SK-N-SH (cell line): ENCODE measurements at regions not wholly inside any gene's neighbourhood (a gene's known extent, or its start where the extent isn't known, plus 50 kb on each side); places are given as distances from the start of the nearest gene placed in this dataset.

Source experiments
- CTCF ChIA-PET: fragments of 300-600, 350-600 bp; formaldehyde crosslinking; extraction: SDS; loops from one replicate; lab custom pipeline; 2021; lab: Yijun Ruan, JAX
- POLR2A ChIA-PET: fragments of 350-600 bp; sonication (Branson Sonifier 250); formaldehyde crosslinking; extraction: SDS; loops from one replicate; lab custom pipeline; 2020; ENCODE audit warnings: antibody characterized with exemption, inconsistent platforms; lab: Yijun Ruan, JAX
- DNase-seq: peaks from one replicate; pipeline ENCODE4 v3.0.0; 2012
- H2AFZ ChIP-seq: fragments of 200-600 bp; sonication (generic); 2 replicates; pipeline ENCODE4 v1.8.1; 2016; ENCODE audit warnings: antibody characterized with exemption, mild to moderate bottlenecking, low read depth
- H3F3A ChIP-seq: fragments of 200-600 bp; sonication (generic); replicated peaks from 2 replicates; pipeline ENCODE3; 2016; ENCODE audit warnings: antibody characterized with exemption, mild to moderate bottlenecking; ENCODE audit not compliant: insufficient read depth
- H3K27ac ChIP-seq, 2 experiments: fragments of 200-500 bp in 1 of 2; fragments of 200-600 bp in 1 of 2; sonication (Bioruptor generic) in 1 of 2; sonication (generic), shearing (Covaris generic) in 1 of 2; 2 replicates each; pipeline versions ENCODE4 v1.5.1 to v1.6.1; 2014 to 2016; ENCODE audit warnings: low read depth in 2 of 2, inconsistent platforms in 1 of 2, low read length in 1 of 2, mild to moderate bottlenecking in 1 of 2, mixed read lengths in 1 of 2
- H3K27me3 ChIP-seq: fragments of 200-600 bp; sonication (generic), shearing (Covaris generic); 2 replicates; pipeline ENCODE4 v1.6.1; 2016; ENCODE audit warnings: mixed run types; ENCODE audit not compliant: insufficient read depth
- H3K36me3 ChIP-seq, 2 experiments: fragments of 200-500 bp in 1 of 2; fragments of 200-600 bp in 1 of 2; sonication (Bioruptor generic) in 1 of 2; sonication (generic) in 1 of 2; replicated peaks in 1 of 2; 2 replicates each; pipeline versions ENCODE3 to v1.5.1; 2014 to 2016; ENCODE audit warnings: low read length in 1 of 2, mild to moderate bottlenecking in 1 of 2; ENCODE audit not compliant: insufficient read depth in 2 of 2, control insufficient read depth in 1 of 2
- H3K4me1 ChIP-seq, 2 experiments: fragments of 200-500 bp in 1 of 2; fragments of 200-600 bp in 1 of 2; sonication (Bioruptor generic) in 1 of 2; sonication (generic), shearing (Covaris generic) in 1 of 2; 2 replicates each; pipeline versions ENCODE4 v1.5.1 to v1.6.1; 2014 to 2016; ENCODE audit warnings: low read depth in 1 of 2, low read length in 1 of 2, mixed run types in 1 of 2; ENCODE audit not compliant: insufficient read depth in 2 of 2, control insufficient read depth in 1 of 2
- H3K4me2 ChIP-seq: fragments of 200-600 bp; sonication (generic), shearing (Covaris generic); 2 replicates; pipeline ENCODE4 v1.6.1; 2017; ENCODE audit warnings: mixed run types
- H3K4me3 ChIP-seq, 2 experiments: fragments of 200-500 bp in 1 of 2; fragments of 200-600 bp in 1 of 2; sonication (Bioruptor generic) in 1 of 2; sonication (generic), shearing (Covaris generic) in 1 of 2; 2 replicates each; pipeline versions ENCODE4 v1.5.1 to v1.8.1; 2014 to 2016; ENCODE audit warnings: low read depth in 2 of 2, inconsistent platforms in 1 of 2, low read length in 1 of 2, mild to moderate bottlenecking in 1 of 2, mixed read lengths in 1 of 2, moderate library complexity in 1 of 2
- H3K79me2 ChIP-seq: fragments of 200-600 bp; sonication (generic); 2 replicates; pipeline ENCODE4 v1.8.1; 2017; ENCODE audit warnings: mild to moderate bottlenecking; ENCODE audit not compliant: insufficient read depth
- H3K9ac ChIP-seq: fragments of 200-600 bp; sonication (generic); 2 replicates; pipeline ENCODE4 v1.6.1; 2017; ENCODE audit warnings: mixed run types
- H3K9me2 ChIP-seq: fragments of 200-600 bp; sonication (generic); 2 replicates; pipeline ENCODE4 v1.6.1; 2017; ENCODE audit warnings: mixed run types
- H3K9me3 ChIP-seq: fragments of 200-600 bp; sonication (generic); 2 replicates; pipeline ENCODE4 v1.6.1; 2017; ENCODE audit warnings: mixed run types, mild to moderate bottlenecking, moderate library complexity
- H4K20me1 ChIP-seq: fragments of 200-600 bp; sonication (generic); 2 replicates; pipeline ENCODE4 v1.6.1; 2017; ENCODE audit warnings: mild to moderate bottlenecking, mixed run types; ENCODE audit not compliant: insufficient read depth
- CHD2 ChIP-seq: fragments of 150-350 bp; IDR thresholded peaks from 2 replicates; pipeline ENCODE4 v1.6.1; 2018; ENCODE audit warnings: low read length; ENCODE audit not compliant: partially characterized antibody
- CTCF ChIP-seq: fragments of 200-600 bp; sonication (generic); IDR thresholded peaks from 2 replicates; pipeline ENCODE4 v1.6.1; 2017; ENCODE audit warnings: antibody characterized with exemption, mild to moderate bottlenecking, moderate library complexity
- EP300 ChIP-seq, 2 experiments: IDR thresholded peaks; 2 replicates each; pipeline versions ENCODE4 v1.4.0 to v1.6.1; 2012; ENCODE audit warnings: borderline replicate concordance in 1 of 2, low read depth in 1 of 2, low read length in 1 of 2
- FOXJ3 ChIP-seq: sonication (generic); formaldehyde crosslinking; IDR thresholded peaks from 2 replicates; pipeline ENCODE4 v1.5.1; 2020; ENCODE audit warnings: mild to moderate bottlenecking, missing genetic modification reagents
- FOXM1 ChIP-seq: IDR thresholded peaks from 2 replicates; pipeline ENCODE4 v1.4.0; 2012; ENCODE audit warnings: low read depth, mild to moderate bottlenecking
- IRF3 ChIP-seq: fragments of 150-350 bp; IDR thresholded peaks from 2 replicates; pipeline ENCODE4 v1.6.1; 2016; ENCODE audit warnings: mild to moderate bottlenecking, low read depth, low read length
- JUND ChIP-seq: IDR thresholded peaks from 2 replicates; pipeline ENCODE4 v1.4.0; 2012
- MEF2A ChIP-seq: IDR thresholded peaks from 2 replicates; pipeline ENCODE4 v1.4.0; 2012; ENCODE audit warnings: low read depth, borderline replicate concordance
- PBX3 ChIP-seq: IDR thresholded peaks from 2 replicates; pipeline ENCODE4; 2012
- POLR2AphosphoS5 ChIP-seq: IDR thresholded peaks from 2 replicates; pipeline ENCODE4 v1.6.1; 2012; ENCODE audit warnings: low read depth, low read length
- RAD21 ChIP-seq: IDR thresholded peaks from 2 replicates; pipeline ENCODE4 v1.6.1; 2012; ENCODE audit warnings: mild to moderate bottlenecking, low read length
- RCOR1 ChIP-seq: fragments of 150-350 bp; IDR thresholded peaks from 2 replicates; pipeline ENCODE4 v1.6.1; 2017; ENCODE audit warnings: antibody characterized with exemption, low read length
- RFX5 ChIP-seq: IDR thresholded peaks from 2 replicates; pipeline ENCODE4 v1.6.1; 2012; ENCODE audit warnings: mild to moderate bottlenecking, improper control_type of control experiment, low read length
- RXRA ChIP-seq: IDR thresholded peaks from 2 replicates; pipeline ENCODE4 v1.4.0; 2012; ENCODE audit warnings: low read depth, mild to moderate bottlenecking, borderline replicate concordance
- SIN3A ChIP-seq: IDR thresholded peaks from 2 replicates; pipeline ENCODE4 v1.6.1; 2012; ENCODE audit warnings: low read depth, mild to moderate bottlenecking, low read length, moderate library complexity, borderline replicate concordance
- TCF12 ChIP-seq: IDR thresholded peaks from 2 replicates; pipeline ENCODE4 v1.4.0; 2012
- USF2 ChIP-seq: fragments of 150-350 bp; IDR thresholded peaks from 2 replicates; pipeline ENCODE4 v1.6.1; 2017; ENCODE audit warnings: antibody characterized with exemption, low read length, low read depth, borderline replicate concordance
- YY1 ChIP-seq: IDR thresholded peaks from 2 replicates; pipeline ENCODE4 v1.4.0; 2012; ENCODE audit warnings: low read depth, mild to moderate bottlenecking
- WGBS: methylation state at CpG from one replicate; pipeline ENCODE4 v1.1.6; 2017; ENCODE audit warnings: low lambda C conversion rate; 5-methylcytosine and 5-hydroxymethylcytosine counted together

DNA sequence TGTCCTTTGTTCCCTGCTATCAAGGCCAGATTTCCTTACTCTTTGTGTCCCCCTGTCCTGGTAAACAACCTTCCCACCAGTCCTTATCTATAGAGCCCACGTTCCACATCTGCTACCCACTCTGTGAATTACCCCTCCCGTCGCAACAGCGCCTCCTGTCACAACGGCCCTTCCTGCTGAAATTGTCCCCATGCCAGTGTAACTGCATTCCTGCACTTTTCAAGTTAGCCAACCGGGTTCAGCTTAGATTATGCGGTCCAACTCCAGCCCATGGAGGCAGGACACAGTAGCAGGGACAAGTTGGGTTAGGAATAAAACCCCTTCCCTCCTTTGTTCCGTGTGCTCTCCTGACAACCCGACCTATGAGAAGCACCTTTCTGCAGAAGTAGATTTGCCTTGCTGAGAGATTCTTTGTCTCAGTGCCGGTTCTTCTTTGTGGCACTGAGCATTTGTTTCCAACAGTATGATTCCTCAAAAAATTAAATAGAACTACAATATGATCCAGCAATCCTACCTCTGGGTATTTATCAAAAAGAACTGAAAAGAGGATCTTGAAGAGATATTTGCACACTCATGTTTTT lies 180.3 kb downstream of the PTBP2 start:
- WGBS: 71% methylated on average over 10 of the region's 10 CpGs
- DNase-seq: no peak
- Histone ChIP-seq H3K27me3 (no peaks in the 10 kb centered on the region; the same call in 1 of the 2 replicates), H4K20me1 (no peaks in the 10 kb centered on the region), H3K27ac (no peak overlapping the region), H2AFZ (no peak overlapping the region), H3K9me3 (no peaks in the 10 kb centered on the region), H3K36me3 (no peaks in the 10 kb centered on the region), H3K4me1 (no peaks in the 10 kb centered on the region), H3F3A (no peaks in the 10 kb centered on the region), H3K79me2 (no peaks in the 10 kb centered on the region), H3K4me2 (no peak overlapping the region), H3K9ac (no peak overlapping the region), H3K9me2 (no peaks in the 10 kb centered on the region), H3K4me3 (no peak overlapping the region)
- ChIA-PET CTCF (no interaction called here), POLR2A (no interaction called here)
- no peak for TF ChIP-seq RCOR1
- TF ChIP-seq FOXM1: no peak
- TF ChIP-seq JUND: no peak
- no peak for TF ChIP-seq POLR2AphosphoS5
- no peak for TF ChIP-seq CHD2
- TF ChIP-seq USF2: no peak
- TF ChIP-seq FOXJ3 (CRISPR knock-in tag): no peak
- TF ChIP-seq RAD21: no peak
- no peak for TF ChIP-seq TCF12
- no peak for TF ChIP-seq MEF2A
- no peak for TF ChIP-seq PBX3
- no peak for TF ChIP-seq CTCF
- no peak for TF ChIP-seq IRF3
- no peak for TF ChIP-seq SIN3A
- TF ChIP-seq RXRA: no peak
- no peak for TF ChIP-seq YY1
- TF ChIP-seq EP300 (IDR thresholded peaks at IDR 0.05; ENCODE audit: borderline replicate concordance in 1 of 2, low read depth in 1 of 2, low read length in 1 of 2): no peak
- TF ChIP-seq RFX5: no peak
